ENCODE measurements at regions not wholly inside any gene's neighbourhood (a gene's known extent, or its start where the extent isn't known, plus 50 kb on each side); places are given as distances from the start of the nearest gene placed in this dataset.

DNA sequence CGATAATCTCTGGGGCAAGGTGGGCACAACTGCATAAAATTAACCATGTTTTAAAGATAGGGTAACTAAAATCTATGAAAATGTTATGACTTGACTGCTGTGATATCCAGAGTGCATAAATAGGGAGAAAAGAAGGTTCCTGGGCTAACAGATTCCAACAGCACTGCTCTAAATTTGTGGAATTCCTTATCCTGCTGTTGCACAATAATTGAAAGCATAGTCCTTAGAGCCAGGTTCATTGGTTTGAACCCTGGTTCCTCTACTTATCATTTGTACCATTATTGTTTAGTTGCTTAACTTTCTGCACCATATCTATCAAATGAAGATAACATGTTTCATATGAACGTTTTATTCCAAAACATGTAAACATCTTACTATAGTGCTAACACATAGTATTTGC lies 219.0 kb downstream of the NUF2 start:
- intact Hi-C loops (cut with DNase I, micrococcal nuclease) = no loop called here
- CTCF ChIA-PET = no interaction called here
- Mint-ChIP-seq H3K9me3 (ENCODE audit: low read depth) (no peaks in the 10 kb centered on the region), H3K4me1 (no peaks in the 10 kb centered on the region), H3K27me3 (no peaks in the 10 kb centered on the region), H3K27ac (no peak overlapping the region), H3K4me3 (no peak overlapping the region), H3K36me3 (ENCODE audit: low read depth) (no peaks in the 10 kb centered on the region)
- POLR2A ChIA-PET = no interaction called here
- DNase-seq (no peak), ATAC-seq (no peak)

GRCh38 chr1:163544441-163544840 lies 222.7 kb downstream of the NUF2 start:
- DNase-seq = no peak
- ChIA-PET POLR2A (no interaction called here), CTCF (no interaction called here)
- Mint-ChIP-seq H3K27me3 (no peaks in the 10 kb centered on the region), H3K4me3 (no peak overlapping the region), H3K36me3 (ENCODE audit: low read depth) (no peaks in the 10 kb centered on the region), H3K27ac (no peak overlapping the region), H3K4me1 (no peaks in the 10 kb centered on the region), H3K9me3 (ENCODE audit: low read depth) (no peaks in the 10 kb centered on the region)
- intact Hi-C loops (cut with DNase I, micrococcal nuclease) = no loop called here
- no peak for ATAC-seq

- no peak overlapping the region for H3K27ac Mint-ChIP-seq
- no peak overlapping the region for H3K4me3 Mint-ChIP-seq
- POLR2A ChIA-PET = no interaction called here
- CTCF ChIA-PET = no interaction called here
- DNase-seq (no peak), ATAC-seq (no peak)
- H3K4me1 Mint-ChIP-seq = no peaks in the 10 kb centered on the region
- no peaks in the 10 kb centered on the region for H3K9me3 Mint-ChIP-seq (ENCODE audit: low read depth)
- intact Hi-C loops (cut with DNase I, micrococcal nuclease) = no loop called here
- no peaks in the 10 kb centered on the region for H3K36me3 Mint-ChIP-seq (ENCODE audit: low read depth)
- H3K27me3 Mint-ChIP-seq = no peaks in the 10 kb centered on the region
Measured at GRCh38 chr1:163558162-163558561, 236.4 kb downstream of the NUF2 start.

GRCh38 chr1:163561580-163562295 lies 240.0 kb downstream of the NUF2 start:
- H3K27me3 Mint-ChIP-seq = no peaks in the 10 kb centered on the region
- H3K9me3 Mint-ChIP-seq (ENCODE audit: low read depth) = no peaks in the 10 kb centered on the region
- ChIA-PET POLR2A (no interaction called here), CTCF (no interaction called here)
- intact Hi-C loops (cut with DNase I, micrococcal nuclease) = no loop called here
- H3K4me3 Mint-ChIP-seq = no peak overlapping the region
- DNase-seq = no peak
- no peaks in the 10 kb centered on the region for H3K4me1 Mint-ChIP-seq
- no peak for ATAC-seq
- no peaks in the 10 kb centered on the region for H3K36me3 Mint-ChIP-seq (ENCODE audit: low read depth)
- H3K27ac Mint-ChIP-seq = no peak overlapping the region

DNA sequence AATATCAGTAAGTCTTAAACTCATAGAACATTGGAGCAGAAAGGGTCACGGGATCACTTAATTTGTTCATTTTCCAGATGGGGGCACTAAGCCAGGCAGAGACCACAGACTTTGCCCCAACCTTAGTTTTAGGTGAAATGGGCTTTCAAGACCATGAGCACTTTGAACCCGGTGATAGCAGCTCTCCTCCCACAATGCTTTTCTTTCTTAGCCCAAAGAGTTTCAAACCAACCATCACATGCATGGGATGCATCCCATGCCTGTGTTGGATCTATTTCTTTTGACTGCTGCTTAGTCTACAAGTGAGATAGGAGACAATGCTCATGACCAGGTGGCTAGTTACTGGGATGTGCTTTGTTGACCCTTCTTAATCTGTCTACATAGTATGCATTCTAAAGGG lies 240.6 kb downstream of the NUF2 start:
- no peak for DNase-seq
- Mint-ChIP-seq H3K4me1 (no peaks in the 10 kb centered on the region), H3K36me3 (ENCODE audit: low read depth) (no peaks in the 10 kb centered on the region), H3K9me3 (ENCODE audit: low read depth) (no peaks in the 10 kb centered on the region), H3K27ac (no peak overlapping the region), H3K27me3 (no peaks in the 10 kb centered on the region), H3K4me3 (no peak overlapping the region)
- intact Hi-C loops (cut with DNase I, micrococcal nuclease) = no loop called here
- no peak for ATAC-seq
- ChIA-PET CTCF (no interaction called here), POLR2A (no interaction called here)

DNA sequence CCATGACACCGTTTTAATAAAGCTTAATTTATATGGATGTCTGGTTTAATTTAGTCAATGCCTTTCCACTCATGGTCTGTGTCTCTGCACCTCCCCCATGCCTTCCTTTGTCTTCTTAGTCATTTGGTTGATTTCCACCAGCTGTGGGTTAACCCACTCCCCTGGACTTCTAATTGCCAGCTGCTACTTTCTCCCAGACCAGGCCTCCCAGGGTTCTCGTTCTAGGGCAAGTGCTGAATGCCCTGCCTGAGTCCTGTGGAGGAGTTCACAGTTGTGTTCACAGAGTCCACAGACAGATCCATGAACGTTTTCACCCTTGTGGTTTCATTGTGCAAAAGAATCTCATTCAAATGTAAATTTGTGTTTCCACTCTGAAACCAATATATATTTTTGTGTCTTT lies 243.4 kb downstream of the NUF2 start:
- POLR2A ChIA-PET = no interaction called here
- no peak for DNase-seq
- intact Hi-C loops (cut with DNase I, micrococcal nuclease) = no loop called here
- Mint-ChIP-seq H3K27me3 (no peaks in the 10 kb centered on the region), H3K9me3 (ENCODE audit: low read depth) (no peaks in the 10 kb centered on the region), H3K4me3 (no peak overlapping the region), H3K36me3 (ENCODE audit: low read depth) (no peaks in the 10 kb centered on the region), H3K4me1 (no peaks in the 10 kb centered on the region), H3K27ac (no peak overlapping the region)
- CTCF ChIA-PET = interaction anchor here (0.5 kb wide), 1 partner anchor 1309 kb away, joined by 4 read pairs; no protein-coding TSS in a partner anchor
- ATAC-seq = no peak

DNA sequence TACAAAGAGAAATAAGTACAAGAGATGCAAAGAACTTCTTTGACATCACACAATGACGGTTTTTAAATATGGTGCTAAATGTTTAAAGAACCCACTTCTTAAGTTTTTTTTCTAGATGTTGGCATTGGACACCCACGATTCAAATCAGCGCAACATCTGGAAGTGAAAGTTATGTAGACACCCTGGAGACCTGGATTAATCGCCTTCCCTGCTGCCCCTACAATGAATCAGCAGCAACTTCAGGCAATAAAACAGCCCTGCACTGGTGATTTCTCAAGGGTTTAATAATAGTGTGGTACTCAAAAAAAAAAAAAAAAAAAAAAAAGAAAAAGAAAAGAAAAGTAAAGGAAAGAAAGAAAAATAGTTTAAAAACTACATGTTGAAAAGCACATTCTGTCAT lies 248.3 kb downstream of the NUF2 start:
- no peak for ATAC-seq
- H3K4me3 Mint-ChIP-seq = no peak overlapping the region
- ChIA-PET POLR2A (no interaction called here), CTCF (no interaction called here)
- no peaks in the 10 kb centered on the region for H3K27me3 Mint-ChIP-seq
- intact Hi-C loops (cut with DNase I, micrococcal nuclease) = no loop called here
- H3K4me1 Mint-ChIP-seq = no peaks in the 10 kb centered on the region
- H3K36me3 Mint-ChIP-seq (ENCODE audit: low read depth) = no peaks in the 10 kb centered on the region
- no peak overlapping the region for H3K27ac Mint-ChIP-seq
- no peak for DNase-seq
- no peaks in the 10 kb centered on the region for H3K9me3 Mint-ChIP-seq (ENCODE audit: low read depth)

DNA sequence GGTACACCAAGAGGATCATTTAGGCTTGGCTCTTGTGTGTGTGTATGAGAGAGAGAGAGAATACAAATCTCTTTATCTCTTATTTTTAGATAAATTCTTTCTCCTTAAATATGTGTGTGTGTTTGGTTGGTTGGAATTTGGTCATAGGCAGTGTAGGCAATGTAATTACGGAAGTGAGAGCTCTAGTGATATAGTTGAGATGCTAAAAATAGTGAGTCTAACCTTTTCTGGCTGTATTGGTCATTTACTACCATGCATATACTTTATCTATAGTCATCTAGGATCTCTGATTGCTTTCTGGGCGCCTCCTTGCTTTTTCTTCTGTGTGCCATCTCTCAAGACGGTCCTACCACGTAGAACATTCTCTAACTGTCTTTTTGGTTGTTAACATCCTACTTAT lies 250.2 kb downstream of the NUF2 start:
- no peaks in the 10 kb centered on the region for H3K27me3 Mint-ChIP-seq
- ATAC-seq = no peak
- CTCF ChIA-PET = interaction anchor here (1.0 kb wide), 1 partner anchor 12 kb away, joined by 3 read pairs; no protein-coding TSS in a partner anchor
- no peak overlapping the region for H3K4me3 Mint-ChIP-seq
- DNase-seq = no peak
- H3K27ac Mint-ChIP-seq = no peak overlapping the region
- intact Hi-C loops (cut with DNase I, micrococcal nuclease) = no loop called here
- no peaks in the 10 kb centered on the region for H3K9me3 Mint-ChIP-seq (ENCODE audit: low read depth)
- H3K36me3 Mint-ChIP-seq (ENCODE audit: low read depth) = no peaks in the 10 kb centered on the region
- POLR2A ChIA-PET = no interaction called here
- no peaks in the 10 kb centered on the region for H3K4me1 Mint-ChIP-seq

DNA sequence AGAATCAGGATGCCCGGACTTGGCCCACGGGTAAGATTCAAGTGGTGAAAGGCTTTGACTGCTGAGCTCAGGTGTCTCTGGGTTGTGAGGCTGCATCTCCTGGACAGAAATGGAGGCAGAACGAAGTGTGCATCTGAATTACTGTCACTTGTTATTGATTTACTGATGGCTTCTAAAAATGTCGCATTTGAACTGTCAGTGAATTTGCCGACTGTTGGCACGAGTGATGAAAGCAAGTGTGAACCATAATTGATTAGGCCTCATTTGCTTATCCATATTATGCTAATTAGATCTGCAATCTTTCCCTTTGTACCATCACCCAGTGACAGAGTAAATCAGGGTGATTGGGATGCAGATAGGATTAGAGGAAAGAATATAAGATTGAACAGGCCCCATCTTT lies 252.4 kb downstream of the NUF2 start:
- no peak overlapping the region for H3K4me3 Mint-ChIP-seq
- POLR2A ChIA-PET = no interaction called here
- H3K9me3 Mint-ChIP-seq (ENCODE audit: low read depth) = no peaks in the 10 kb centered on the region
- no peak for ATAC-seq
- no peaks in the 10 kb centered on the region for H3K4me1 Mint-ChIP-seq
- CTCF ChIA-PET = no interaction called here
- no peak overlapping the region for H3K27ac Mint-ChIP-seq
- intact Hi-C loops (cut with DNase I, micrococcal nuclease) = no loop called here
- no peaks in the 10 kb centered on the region for H3K36me3 Mint-ChIP-seq (ENCODE audit: low read depth)
- no peak for DNase-seq
- no peaks in the 10 kb centered on the region for H3K27me3 Mint-ChIP-seq

- Mint-ChIP-seq H3K4me3 (no peak overlapping the region), H3K36me3 (ENCODE audit: low read depth) (no peaks in the 10 kb centered on the region), H3K9me3 (ENCODE audit: low read depth) (no peaks in the 10 kb centered on the region), H3K27ac (no peak overlapping the region), H3K27me3 (no peaks in the 10 kb centered on the region), H3K4me1 (no peaks in the 10 kb centered on the region)
- ATAC-seq (no peak), DNase-seq (no peak)
- POLR2A ChIA-PET = no interaction called here
- intact Hi-C loops (cut with DNase I, micrococcal nuclease) = no loop called here
- CTCF ChIA-PET = no interaction called here
Measured at GRCh38 chr1:163580926-163581325, 259.2 kb downstream of the NUF2 start.

DNA sequence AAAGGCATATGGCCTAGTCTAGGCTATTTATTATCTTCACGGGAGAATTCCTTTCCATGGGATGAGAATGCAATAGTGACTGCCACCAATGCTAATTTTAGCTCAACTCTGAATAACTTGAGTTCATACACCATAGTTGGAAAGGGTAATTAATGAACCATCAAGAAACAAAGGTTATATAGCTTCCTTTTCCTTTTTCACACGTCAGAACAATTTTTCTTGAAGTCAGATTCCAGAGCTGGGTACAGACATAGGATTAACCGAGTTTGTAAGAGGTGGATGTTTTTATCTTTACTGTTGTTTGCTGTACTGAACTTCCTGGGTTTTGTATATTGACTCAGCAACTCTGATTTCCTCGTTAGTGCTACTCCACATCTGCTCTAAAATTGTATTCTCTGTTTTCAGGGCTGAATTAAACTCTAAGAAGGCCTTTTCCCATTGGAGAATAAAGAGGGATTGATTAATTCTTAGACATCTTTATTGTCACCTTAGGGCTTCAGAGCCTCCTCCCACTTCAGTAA lies 262.0 kb downstream of the NUF2 start:
- Mint-ChIP-seq H3K27ac (no peak overlapping the region), H3K9me3 (ENCODE audit: low read depth) (no peaks in the 10 kb centered on the region), H3K36me3 (ENCODE audit: low read depth) (no peaks in the 10 kb centered on the region), H3K27me3 (no peaks in the 10 kb centered on the region), H3K4me1 (no peaks in the 10 kb centered on the region), H3K4me3 (no peak overlapping the region)
- ChIA-PET POLR2A (no interaction called here), CTCF (interaction anchor here (1.1 kb wide), 1 partner anchor 12 kb away, joined by 3 read pairs; no protein-coding TSS in a partner anchor)
- ATAC-seq (no peak), DNase-seq (no peak)
- intact Hi-C loops (cut with DNase I, micrococcal nuclease) = no loop called here

DNA sequence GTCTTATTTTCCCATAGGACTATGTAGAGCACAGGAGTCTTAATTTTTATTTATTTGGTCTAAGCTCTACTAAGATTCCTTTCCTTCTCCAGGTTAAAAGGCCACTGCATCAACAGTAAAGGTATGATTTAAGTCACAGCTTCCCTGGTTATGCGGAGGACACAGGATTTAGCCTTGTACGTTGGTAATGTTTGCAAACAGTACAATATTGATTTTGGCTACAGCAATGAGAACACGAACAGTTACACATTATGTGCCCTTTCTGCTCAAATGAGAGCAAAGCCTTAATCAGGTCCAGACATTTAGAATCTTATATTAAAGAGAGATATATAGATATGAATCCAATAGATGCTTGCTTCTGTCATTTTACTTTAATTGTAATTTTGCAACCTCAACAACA lies 264.0 kb downstream of the NUF2 start:
- DNase-seq (no peak), ATAC-seq (no peak)
- H3K4me3 Mint-ChIP-seq = no peak overlapping the region
- H3K27ac Mint-ChIP-seq = no peak overlapping the region
- H3K36me3 Mint-ChIP-seq (ENCODE audit: low read depth) = no peaks in the 10 kb centered on the region
- ChIA-PET POLR2A (no interaction called here), CTCF (no interaction called here)
- H3K27me3 Mint-ChIP-seq = no peaks in the 10 kb centered on the region
- intact Hi-C loops (cut with DNase I, micrococcal nuclease) = no loop called here
- no peaks in the 10 kb centered on the region for H3K4me1 Mint-ChIP-seq
- H3K9me3 Mint-ChIP-seq (ENCODE audit: low read depth) = no peaks in the 10 kb centered on the region

GRCh38 chr1:163588796-163589195 lies 267.0 kb downstream of the NUF2 start:
- CTCF ChIA-PET = no interaction called here
- Mint-ChIP-seq H3K4me1 (no peaks in the 10 kb centered on the region), H3K27ac (no peak overlapping the region), H3K27me3 (no peaks in the 10 kb centered on the region), H3K4me3 (no peak overlapping the region), H3K36me3 (ENCODE audit: low read depth) (no peaks in the 10 kb centered on the region), H3K9me3 (ENCODE audit: low read depth) (peaks cover 4% of the 10 kb centered on the region)
- POLR2A ChIA-PET = no interaction called here
- intact Hi-C loops (cut with DNase I, micrococcal nuclease) = no loop called here
- no peak for ATAC-seq
- no peak for DNase-seq

All from activated CD4-positive, alpha-beta T cell treated with anti-CD3 and anti-CD28 coated beads for 36 hours (primary cell).